ENCODE measurements at regions not wholly inside any gene's neighbourhood (a gene's known extent, or its start where the extent isn't known, plus 50 kb on each side); places are given as distances from the start of the nearest gene placed in this dataset.

- intact Hi-C loops (cut with micrococcal nuclease), result no loop called here
- no peak for TF ChIP-seq CTCF (IDR thresholded peaks at IDR 0.05; ENCODE audit: unreplicated experiment)
- POLR2A ChIA-PET, result no interaction called here
- Mint-ChIP-seq H3K27me3 (ENCODE audit: insufficient read depth, unreplicated experiment) (no peaks in the 10 kb centered on the region), H3K4me3 (ENCODE audit: unreplicated experiment) (no peak overlapping the region), H3K36me3 (ENCODE audit: insufficient read depth, unreplicated experiment) (no peaks in the 10 kb centered on the region), H3K4me1 (ENCODE audit: insufficient read depth, unreplicated experiment) (no peaks in the 10 kb centered on the region), H3K9me3 (ENCODE audit: unreplicated experiment) (peaks cover 7% of the 10 kb centered on the region), H3K27ac (ENCODE audit: low read depth, unreplicated experiment) (no peak overlapping the region)
- DNase-seq (ENCODE audit: unreplicated experiment), result no peak
- BruUV-seq (replicated peaks), result no TSS peak
- CTCF ChIA-PET, result no interaction called here
Observed at GRCh38 chr7:118559207-118559606, 334.7 kb downstream of the ANKRD7 start.

GRCh38 chr7:118563311-118563710 lies 338.8 kb downstream of the ANKRD7 start:
- H3K9me3 Mint-ChIP-seq (ENCODE audit: unreplicated experiment), result peaks cover 7% of the 10 kb centered on the region
- no peak for TF ChIP-seq CTCF (IDR thresholded peaks at IDR 0.05; ENCODE audit: unreplicated experiment)
- POLR2A ChIA-PET, result no interaction called here

GRCh38 chr7:118572604-118573003 lies 348.1 kb downstream of the ANKRD7 start:
- H3K4me1 Mint-ChIP-seq (ENCODE audit: insufficient read depth, unreplicated experiment), result no peaks in the 10 kb centered on the region
- no peaks in the 10 kb centered on the region for H3K9me3 Mint-ChIP-seq (ENCODE audit: unreplicated experiment)
- no peak overlapping the region for H3K4me3 Mint-ChIP-seq (ENCODE audit: unreplicated experiment)
- no peak for DNase-seq (ENCODE audit: unreplicated experiment)
- intact Hi-C loops (cut with micrococcal nuclease), result no loop called here
- ChIA-PET POLR2A (interaction anchor here (0.7 kb wide), 1 partner anchor 40 kb away, joined by 3 read pairs; no protein-coding TSS in a partner anchor), CTCF (interaction anchor here (0.8 kb wide), 1 partner anchor 313 kb away, joined by 3 read pairs; no protein-coding TSS in a partner anchor)
- peaks cover 29% of the 10 kb centered on the region for H3K27me3 Mint-ChIP-seq (ENCODE audit: insufficient read depth, unreplicated experiment)
- BruUV-seq (replicated peaks), result no TSS peak
- no peaks in the 10 kb centered on the region for H3K36me3 Mint-ChIP-seq (ENCODE audit: insufficient read depth, unreplicated experiment)
- no peak overlapping the region for H3K27ac Mint-ChIP-seq (ENCODE audit: low read depth, unreplicated experiment)
- TF ChIP-seq CTCF (IDR thresholded peaks at IDR 0.05; ENCODE audit: unreplicated experiment), result no peak

More at GRCh38 chr7:118563311-118563710, 338.8 kb downstream of the ANKRD7 start:
- no peak for DNase-seq (ENCODE audit: unreplicated experiment)
- Mint-ChIP-seq H3K27me3 (ENCODE audit: insufficient read depth, unreplicated experiment) (peaks cover 11% of the 10 kb centered on the region), H3K4me3 (ENCODE audit: unreplicated experiment) (no peak overlapping the region), H3K36me3 (ENCODE audit: insufficient read depth, unreplicated experiment) (no peaks in the 10 kb centered on the region), H3K27ac (ENCODE audit: low read depth, unreplicated experiment) (no peak overlapping the region), H3K4me1 (ENCODE audit: insufficient read depth, unreplicated experiment) (no peaks in the 10 kb centered on the region)
- CTCF ChIA-PET, result interaction anchor here (0.6 to 0.7 kb wide), 2 partner anchors 633 to 812 kb away, joined by 3 read pairs; no protein-coding TSS in a partner anchor
- BruUV-seq (replicated peaks), result no TSS peak
- intact Hi-C loops (cut with micrococcal nuclease), result no loop called here

GRCh38 chr7:118573085-118573484 lies 348.6 kb downstream of the ANKRD7 start:
- ChIA-PET CTCF (no interaction called here), POLR2A (no interaction called here)
- H3K9me3 Mint-ChIP-seq (ENCODE audit: unreplicated experiment), result no peaks in the 10 kb centered on the region
- no peak overlapping the region for H3K4me3 Mint-ChIP-seq (ENCODE audit: unreplicated experiment)
- no peak for DNase-seq (ENCODE audit: unreplicated experiment)
- no peaks in the 10 kb centered on the region for H3K36me3 Mint-ChIP-seq (ENCODE audit: insufficient read depth, unreplicated experiment)
- intact Hi-C loops (cut with micrococcal nuclease), result no loop called here
- no peak overlapping the region for H3K27ac Mint-ChIP-seq (ENCODE audit: low read depth, unreplicated experiment)
- no TSS peak for BruUV-seq (replicated peaks)
- H3K4me1 Mint-ChIP-seq (ENCODE audit: insufficient read depth, unreplicated experiment), result no peaks in the 10 kb centered on the region
- peaks cover 24% of the 10 kb centered on the region for H3K27me3 Mint-ChIP-seq (ENCODE audit: insufficient read depth, unreplicated experiment)
- TF ChIP-seq CTCF (IDR thresholded peaks at IDR 0.05; ENCODE audit: unreplicated experiment), result no peak

Data from MCF 10A (cell line).